NCI-H2196 (cell line): ENCODE measurements at regions not wholly inside any gene's neighbourhood (a gene's known extent, or its start where the extent isn't known, plus 50 kb on each side); places are given as distances from the start of the nearest gene placed in this dataset.

ENCODE experiments used
- DNase-seq: peaks from one replicate; lab custom pipeline; 2025; ENCODE audit not compliant: unreplicated experiment; lab: John Stamatoyannopoulos, UW

- DNase-seq: no peak
Measured at GRCh38 chr1:216890871-216891270, 167.6 kb upstream of the ESRRG start.

GRCh38 chr1:216888731-216889130 is 165.5 kb upstream of the ESRRG start:
- DNase-seq: no peak

- DNase-seq: no peak
Measured at GRCh38 chr1:216887032-216887431, 163.8 kb upstream of the ESRRG start.

- DNase-seq: no peak
Measured at GRCh38 chr1:216884614-216885229, 161.5 kb upstream of the ESRRG start.

- DNase-seq: no peak
Measured at GRCh38 chr1:216883518-216883917, 160.3 kb upstream of the ESRRG start.

GRCh38 chr1:216881695-216882094 is 158.5 kb upstream of the ESRRG start:
- no peak for DNase-seq

- DNase-seq: no peak
Measured at GRCh38 chr1:216866714-216867113, 143.5 kb upstream of the ESRRG start.

- DNase-seq: no peak
Measured at GRCh38 chr1:216855810-216856209, 132.6 kb upstream of the ESRRG start.

- DNase-seq: no peak
Measured at GRCh38 chr1:216854836-216855484, 131.7 kb upstream of the ESRRG start.

GRCh38 chr1:216851073-216851472 is 127.8 kb upstream of the ESRRG start:
- no peak for DNase-seq

GRCh38 chr1:216849146-216849545 is 125.9 kb upstream of the ESRRG start:
- no peak for DNase-seq

GRCh38 chr1:216847397-216848036 is 124.3 kb upstream of the ESRRG start:
- no peak for DNase-seq

- DNase-seq: no peak
Measured at GRCh38 chr1:216846339-216846738, 123.1 kb upstream of the ESRRG start.

GRCh38 chr1:216843409-216843808 is 120.2 kb upstream of the ESRRG start:
- no peak for DNase-seq

- no peak for DNase-seq
Measured at GRCh38 chr1:216841165-216841564, 117.9 kb upstream of the ESRRG start.

- no peak for DNase-seq
Measured at GRCh38 chr1:216836316-216836715, 113.1 kb upstream of the ESRRG start.

GRCh38 chr1:216833509-216833908 is 110.3 kb upstream of the ESRRG start:
- no peak for DNase-seq

GRCh38 chr1:216832192-216832591 is 109.0 kb upstream of the ESRRG start:
- DNase-seq: no peak

GRCh38 chr1:216830424-216831210 is 107.4 kb upstream of the ESRRG start:
- DNase-seq: no peak

GRCh38 chr1:216827251-216827650 is 104.0 kb upstream of the ESRRG start:
- no peak for DNase-seq

GRCh38 chr1:216826646-216827045 is 103.4 kb upstream of the ESRRG start:
- DNase-seq: no peak

- DNase-seq: no peak
Measured at GRCh38 chr1:216826214-216826613, 103.0 kb upstream of the ESRRG start.
